ENCODE measurements at regions not wholly inside any gene's neighbourhood (a gene's known extent, or its start where the extent isn't known, plus 50 kb on each side); places are given as distances from the start of the nearest gene placed in this dataset.
A peak's percentile ranks its signal among the peaks of the same experiment; 100 is the strongest.

DNA sequence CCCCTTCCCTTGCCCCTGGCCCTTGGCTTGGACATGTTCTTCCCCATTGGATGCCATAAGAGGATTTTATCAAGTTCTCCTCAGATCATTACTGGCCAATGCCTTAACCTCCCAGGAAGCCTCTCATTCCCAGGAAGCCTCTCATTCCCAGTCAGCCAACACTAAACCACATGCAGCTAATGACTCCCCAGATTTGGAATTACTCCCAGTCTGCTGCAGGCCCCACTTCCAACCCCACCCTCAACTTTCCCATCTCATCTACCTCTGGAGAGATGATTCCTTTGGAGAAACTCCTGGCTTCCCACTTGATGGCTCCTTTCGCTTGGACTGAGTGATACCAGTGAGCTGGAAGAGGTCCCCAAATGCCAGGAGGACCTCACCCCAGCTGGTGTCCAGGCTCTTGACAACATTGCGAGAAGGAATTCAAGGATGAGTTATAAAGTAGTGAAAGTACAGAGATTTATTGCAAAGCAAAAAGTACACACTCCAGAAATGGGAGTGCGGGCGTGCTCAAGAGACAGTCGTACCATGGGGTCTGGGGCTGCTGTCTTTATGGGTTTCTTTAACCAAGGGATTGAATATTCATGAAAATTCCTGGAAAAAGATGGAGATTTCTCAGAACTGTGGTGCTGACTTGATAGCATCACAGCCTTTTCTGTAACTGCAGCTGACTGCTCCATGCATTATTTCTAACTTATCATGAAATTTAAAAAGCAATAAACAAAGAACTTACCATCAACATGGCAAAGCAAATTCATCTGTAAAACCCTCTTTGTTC, 117.2 kb upstream of the ADCY1 start:
- peak; percentile 83 for DNase-seq (ENCODE audit: low read depth)
- TF ChIP-seq, protein P1, sequence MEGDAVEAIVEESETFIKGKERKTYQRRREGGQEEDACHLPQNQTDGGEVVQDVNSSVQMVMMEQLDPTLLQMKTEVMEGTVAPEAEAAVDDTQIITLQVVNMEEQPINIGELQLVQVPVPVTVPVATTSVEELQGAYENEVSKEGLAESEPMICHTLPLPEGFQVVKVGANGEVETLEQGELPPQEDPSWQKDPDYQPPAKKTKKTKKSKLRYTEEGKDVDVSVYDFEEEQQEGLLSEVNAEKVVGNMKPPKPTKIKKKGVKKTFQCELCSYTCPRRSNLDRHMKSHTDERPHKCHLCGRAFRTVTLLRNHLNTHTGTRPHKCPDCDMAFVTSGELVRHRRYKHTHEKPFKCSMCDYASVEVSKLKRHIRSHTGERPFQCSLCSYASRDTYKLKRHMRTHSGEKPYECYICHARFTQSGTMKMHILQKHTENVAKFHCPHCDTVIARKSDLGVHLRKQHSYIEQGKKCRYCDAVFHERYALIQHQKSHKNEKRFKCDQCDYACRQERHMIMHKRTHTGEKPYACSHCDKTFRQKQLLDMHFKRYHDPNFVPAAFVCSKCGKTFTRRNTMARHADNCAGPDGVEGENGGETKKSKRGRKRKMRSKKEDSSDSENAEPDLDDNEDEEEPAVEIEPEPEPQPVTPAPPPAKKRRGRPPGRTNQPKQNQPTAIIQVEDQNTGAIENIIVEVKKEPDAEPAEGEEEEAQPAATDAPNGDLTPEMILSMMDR (conservative IDR thresholded peaks at IDR 0.05; ENCODE audit: control insufficient read depth, insufficient read depth, low read depth, low read length): no peak
- no peak overlapping the region for H3K4me3 ChIP-seq (ENCODE audit: control insufficient read depth, low read depth, low read length)

DNA sequence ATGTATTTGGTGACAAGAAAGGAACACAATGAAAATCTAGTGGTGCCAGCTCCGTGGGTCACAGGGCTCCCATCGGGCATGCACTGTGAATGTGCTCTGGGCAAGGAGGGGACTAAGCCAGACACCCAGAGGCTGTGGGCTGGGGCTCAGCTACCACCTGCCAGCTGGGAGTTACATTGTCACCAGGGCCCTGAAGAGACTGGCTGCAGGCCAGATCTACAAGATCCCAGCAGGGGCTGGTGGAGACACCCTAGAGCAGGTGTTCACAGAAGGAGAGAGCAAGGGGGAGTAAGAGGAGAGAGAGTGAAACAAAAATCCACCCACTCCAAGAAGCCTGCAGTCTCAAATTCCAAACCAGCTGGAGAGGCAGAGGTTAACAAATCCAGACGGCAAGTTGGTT, 116.6 kb upstream of the ADCY1 start:
- DNase-seq (ENCODE audit: low read depth): no peak
- TF ChIP-seq, protein P1 (conservative IDR thresholded peaks at IDR 0.05; ENCODE audit: control insufficient read depth, insufficient read depth, low read depth, low read length): no peak
- no peak overlapping the region for H3K4me3 ChIP-seq (ENCODE audit: control insufficient read depth, low read depth, low read length)

DNA sequence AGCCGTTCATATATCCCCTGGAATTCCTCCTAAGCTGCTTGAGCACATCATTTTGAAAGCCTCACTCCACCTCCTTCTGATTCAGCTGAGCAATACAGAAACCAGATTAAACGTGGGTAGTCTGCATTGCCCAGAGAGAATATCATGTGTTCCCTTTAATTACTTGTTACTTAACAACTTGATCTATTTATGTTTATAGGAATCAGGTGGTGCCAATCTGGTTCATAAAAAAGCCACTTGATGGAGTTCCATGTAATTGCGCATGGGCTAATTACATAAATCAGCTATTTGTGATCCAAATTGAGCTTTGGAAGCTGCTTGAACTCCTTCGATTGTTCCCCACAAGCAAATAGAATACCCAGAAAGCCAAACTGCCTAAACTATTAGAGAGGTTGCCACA, 114.7 kb upstream of the ADCY1 start:
- no peak overlapping the region for H3K4me3 ChIP-seq (ENCODE audit: control insufficient read depth, low read depth, low read length)
- no peak for DNase-seq (ENCODE audit: low read depth)
- TF ChIP-seq, protein P1 (conservative IDR thresholded peaks at IDR 0.05; ENCODE audit: control insufficient read depth, insufficient read depth, low read depth, low read length): no peak

DNA sequence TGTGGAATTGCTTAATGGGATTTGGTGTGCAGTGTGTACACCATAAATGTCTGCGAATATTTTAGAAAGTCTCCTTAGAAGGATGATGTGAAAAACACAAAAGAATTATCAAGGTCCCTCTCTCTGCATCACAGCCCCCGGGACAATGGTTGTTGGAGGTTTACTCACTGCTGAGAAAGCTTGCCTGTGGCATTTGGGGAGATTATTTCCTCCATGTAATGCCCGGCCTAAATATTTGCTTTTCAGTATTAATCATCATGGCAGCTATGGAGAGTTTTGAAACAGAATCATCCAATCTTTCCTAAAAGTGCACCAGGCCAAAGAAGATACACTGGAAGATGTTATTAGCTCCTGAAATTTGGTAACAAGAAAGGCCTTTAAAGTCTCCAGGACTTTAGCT, 113.8 kb upstream of the ADCY1 start:
- H3K4me3 ChIP-seq (ENCODE audit: control insufficient read depth, low read depth, low read length): no peak overlapping the region
- TF ChIP-seq, protein P1 (conservative IDR thresholded peaks at IDR 0.05; ENCODE audit: control insufficient read depth, insufficient read depth, low read depth, low read length): no peak
- no peak for DNase-seq (ENCODE audit: low read depth)

DNA sequence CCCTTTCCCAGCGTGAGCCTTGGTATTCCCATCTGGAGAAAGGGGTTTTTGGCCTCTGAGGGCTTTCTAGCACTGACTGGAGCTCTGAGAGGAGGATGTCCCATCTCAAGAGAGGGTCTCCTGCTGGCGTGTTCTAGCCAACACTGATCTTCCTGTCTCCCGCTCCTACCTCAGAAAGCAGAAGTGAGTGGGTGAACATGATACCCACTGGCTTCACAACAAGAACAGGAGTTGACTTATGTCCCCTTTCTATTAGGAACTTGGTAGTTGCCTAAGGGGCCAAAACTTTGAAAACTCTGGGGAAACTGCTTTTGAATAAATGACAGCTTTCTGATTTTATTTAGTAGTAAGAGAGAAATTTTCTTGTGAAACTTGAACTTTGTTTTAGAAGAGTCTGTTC, 113.1 kb upstream of the ADCY1 start:
- TF ChIP-seq, protein P1 (conservative IDR thresholded peaks at IDR 0.05; ENCODE audit: control insufficient read depth, insufficient read depth, low read depth, low read length): no peak
- DNase-seq (ENCODE audit: low read depth): no peak
- no peak overlapping the region for H3K4me3 ChIP-seq (ENCODE audit: control insufficient read depth, low read depth, low read length)

DNA sequence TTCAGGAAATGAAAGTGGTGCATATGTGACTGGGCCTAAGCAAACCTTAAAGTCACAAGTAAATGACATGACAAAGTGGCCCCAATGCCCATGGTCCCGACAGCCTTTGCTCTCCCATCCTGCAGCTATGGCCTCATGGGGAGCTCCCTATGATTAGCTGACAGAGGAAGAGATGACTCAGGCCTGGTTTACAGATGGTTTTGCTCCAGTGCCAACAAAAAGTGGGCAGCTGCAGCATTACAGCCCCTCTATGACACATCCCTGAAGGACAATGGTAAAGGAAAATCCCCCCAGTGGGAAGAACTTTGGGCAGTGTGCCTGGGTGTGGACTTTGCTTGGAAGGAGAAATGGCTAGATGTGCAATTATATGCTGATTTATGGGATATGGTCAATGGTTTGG, 105.1 kb upstream of the ADCY1 start:
- H3K4me3 ChIP-seq (ENCODE audit: control insufficient read depth, low read depth, low read length): no peak overlapping the region
- TF ChIP-seq, protein P1 (conservative IDR thresholded peaks at IDR 0.05; ENCODE audit: control insufficient read depth, insufficient read depth, low read depth, low read length): no peak
- DNase-seq (ENCODE audit: low read depth): peak; percentile 73

Measured in fibroblast of mammary gland (primary cell).